ENCODE measurements at regions not wholly inside any gene's neighbourhood (a gene's known extent, or its start where the extent isn't known, plus 50 kb on each side); places are given as distances from the start of the nearest gene placed in this dataset.
"Not testable (repeated sequence)": the region's sequence is repeated elsewhere in the genome, so short reads cannot be mapped to it uniquely, and the experiment has no call there.

DNA sequence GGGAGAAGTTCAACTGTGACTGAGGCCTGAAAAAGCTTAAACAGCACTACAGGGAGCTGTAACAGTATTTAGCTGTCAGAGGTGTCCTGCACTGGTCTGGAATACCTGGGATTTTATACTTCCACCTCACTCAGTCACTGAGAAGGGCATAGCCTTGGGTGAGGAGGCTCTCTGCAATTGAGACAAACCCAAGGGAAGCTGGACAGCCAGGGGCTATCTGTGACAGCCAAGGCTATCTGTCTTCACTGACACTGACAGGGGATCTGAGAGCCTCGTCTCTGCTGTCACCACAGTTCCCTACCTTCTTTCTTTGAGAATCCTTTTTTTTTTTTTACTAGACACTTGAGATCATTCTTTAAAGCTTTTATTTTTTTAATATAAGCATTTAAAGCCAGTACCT is 356.2 kb upstream of the CD180 start:
- Mint-ChIP-seq H3K4me3 (no peak overlapping the region), H3K36me3 (ENCODE audit: low read depth) (no peaks in the 10 kb centered on the region), H3K9me3 (peaks cover 9% of the 10 kb centered on the region), H3K27ac (no peak overlapping the region), H3K27me3 (no peaks in the 10 kb centered on the region), H3K4me1 (ENCODE audit: low read depth) (no peaks in the 10 kb centered on the region)
- intact Hi-C loops (cut with micrococcal nuclease), result no loop called here

- no peak overlapping the region for H3K27ac Mint-ChIP-seq
- H3K4me3 Mint-ChIP-seq, result no peak overlapping the region
- no peaks in the 10 kb centered on the region for H3K4me1 Mint-ChIP-seq (ENCODE audit: low read depth)
- H3K27me3 Mint-ChIP-seq, result no peaks in the 10 kb centered on the region
- intact Hi-C loops (cut with micrococcal nuclease), result loop anchor here (10.0 kb wide), 1 partner anchor 305 kb away; no protein-coding TSS in a partner anchor
- no peaks in the 10 kb centered on the region for H3K36me3 Mint-ChIP-seq (ENCODE audit: low read depth)
- H3K9me3 Mint-ChIP-seq, result peaks cover 17% of the 10 kb centered on the region
Observed at GRCh38 chr5:67549947-67550346, 353.3 kb upstream of the CD180 start.

DNA sequence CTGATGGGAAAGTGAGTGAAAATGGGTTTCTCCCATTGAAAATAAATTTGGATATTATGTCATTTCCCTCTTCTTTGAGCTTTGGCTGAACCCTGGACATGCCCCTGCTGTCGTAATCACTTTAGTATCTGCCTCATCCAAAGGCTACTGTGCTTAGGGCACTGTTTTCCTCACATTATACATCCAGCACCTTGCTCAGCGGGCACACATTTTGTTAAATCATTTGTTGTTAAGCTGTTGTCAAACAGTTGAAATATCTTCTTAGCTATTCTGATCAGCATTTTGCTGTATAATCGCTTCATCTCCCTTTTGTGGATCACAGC is 352.7 kb upstream of the CD180 start:
- Mint-ChIP-seq H3K27ac (no peak overlapping the region), H3K4me1 (ENCODE audit: low read depth) (no peaks in the 10 kb centered on the region), H3K36me3 (ENCODE audit: low read depth) (no peaks in the 10 kb centered on the region), H3K4me3 (no peak overlapping the region), H3K9me3 (peaks cover 20% of the 10 kb centered on the region), H3K27me3 (no peaks in the 10 kb centered on the region)
- intact Hi-C loops (cut with micrococcal nuclease), result loop anchor here (10.0 kb wide), 1 partner anchor 304 kb away; no protein-coding TSS in a partner anchor

DNA sequence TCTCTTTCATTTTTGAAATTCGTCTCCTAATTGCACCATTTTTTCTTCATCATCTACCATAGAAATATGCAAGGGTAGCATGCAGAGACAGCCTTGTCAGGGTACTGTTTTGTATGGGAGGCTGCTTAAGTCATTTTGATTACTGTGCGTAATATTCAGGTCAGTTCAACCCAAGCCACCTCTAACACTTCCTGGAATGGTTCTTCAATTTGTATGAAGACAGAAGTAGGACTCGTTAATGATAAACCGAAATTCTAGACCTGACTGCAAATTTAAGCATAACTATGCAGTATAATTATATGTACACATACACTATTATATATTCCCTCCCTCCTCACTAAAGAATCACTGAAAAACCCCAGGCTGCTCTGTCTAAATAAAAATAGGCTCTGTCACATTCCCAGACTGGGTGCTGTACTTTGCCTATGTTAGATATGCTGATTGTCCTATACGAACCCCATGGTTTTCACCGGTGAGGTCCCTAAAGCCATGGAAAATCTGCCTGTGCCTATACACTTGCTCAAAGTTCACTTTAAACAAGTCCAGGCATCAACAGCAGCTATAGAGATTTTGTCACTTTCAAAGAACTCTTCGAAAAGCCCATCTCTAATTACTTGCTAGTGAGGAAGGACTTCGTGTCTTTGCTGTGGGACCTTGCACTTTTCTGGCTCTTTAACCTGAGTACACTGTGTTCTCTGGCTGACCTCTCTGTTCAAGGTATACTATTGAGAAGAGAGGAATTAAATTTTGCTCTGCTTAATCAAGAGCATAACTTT is 352.1 kb upstream of the CD180 start:
- no peak overlapping the region for H3K27ac Mint-ChIP-seq
- intact Hi-C loops (cut with micrococcal nuclease), result loop anchor here (10.0 kb wide), 1 partner anchor 304 kb away; no protein-coding TSS in a partner anchor

DNA sequence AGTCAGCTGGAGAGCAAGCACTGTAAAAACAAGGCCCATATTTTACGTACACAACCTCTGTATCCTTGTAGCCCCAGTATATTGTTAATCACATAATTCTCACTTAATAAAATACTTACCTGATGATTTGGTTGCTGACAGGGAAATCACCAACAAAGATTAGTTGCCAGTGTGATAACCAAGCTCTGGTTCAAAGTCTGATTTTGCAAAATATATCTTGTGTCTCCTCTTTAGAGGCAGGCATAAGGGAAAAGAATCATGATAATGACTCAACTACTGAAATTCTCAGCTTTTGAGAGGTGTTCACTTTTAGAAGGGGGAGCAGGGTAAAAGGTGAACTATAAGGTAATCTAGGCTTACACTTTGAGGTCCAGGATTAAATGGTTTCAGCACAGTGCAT is 351.1 kb upstream of the CD180 start:
- H3K9me3 Mint-ChIP-seq, result peaks cover 20% of the 10 kb centered on the region
- H3K4me3 Mint-ChIP-seq, result no peak overlapping the region
- H3K36me3 Mint-ChIP-seq (ENCODE audit: low read depth), result no peaks in the 10 kb centered on the region
- H3K27ac Mint-ChIP-seq, result no peak overlapping the region
- H3K4me1 Mint-ChIP-seq (ENCODE audit: low read depth), result peaks cover under 1% of the 10 kb centered on the region
- intact Hi-C loops (cut with micrococcal nuclease), result loop anchor here (10.0 kb wide), 1 partner anchor 303 kb away; no protein-coding TSS in a partner anchor
- no peaks in the 10 kb centered on the region for H3K27me3 Mint-ChIP-seq

More for the DNA sequence above, 352.1 kb upstream of the CD180 start:
- Mint-ChIP-seq H3K4me1 (ENCODE audit: low read depth) (no peaks in the 10 kb centered on the region), H3K27me3 (no peaks in the 10 kb centered on the region), H3K4me3 (no peak overlapping the region), H3K9me3 (peaks cover 20% of the 10 kb centered on the region), H3K36me3 (ENCODE audit: low read depth) (no peaks in the 10 kb centered on the region)

- peaks cover 20% of the 10 kb centered on the region for H3K9me3 Mint-ChIP-seq
- not testable (repeated sequence) for H3K27me3 Mint-ChIP-seq; H3K36me3 Mint-ChIP-seq (ENCODE audit: low read depth); H3K27ac Mint-ChIP-seq; H3K4me3 Mint-ChIP-seq; H3K4me1 Mint-ChIP-seq (ENCODE audit: low read depth)
- intact Hi-C loops (cut with micrococcal nuclease), result loop anchor here (10.0 kb wide), 1 partner anchor 300 kb away; no protein-coding TSS in a partner anchor
Observed at GRCh38 chr5:67544942-67545341, 348.3 kb upstream of the CD180 start.

DNA sequence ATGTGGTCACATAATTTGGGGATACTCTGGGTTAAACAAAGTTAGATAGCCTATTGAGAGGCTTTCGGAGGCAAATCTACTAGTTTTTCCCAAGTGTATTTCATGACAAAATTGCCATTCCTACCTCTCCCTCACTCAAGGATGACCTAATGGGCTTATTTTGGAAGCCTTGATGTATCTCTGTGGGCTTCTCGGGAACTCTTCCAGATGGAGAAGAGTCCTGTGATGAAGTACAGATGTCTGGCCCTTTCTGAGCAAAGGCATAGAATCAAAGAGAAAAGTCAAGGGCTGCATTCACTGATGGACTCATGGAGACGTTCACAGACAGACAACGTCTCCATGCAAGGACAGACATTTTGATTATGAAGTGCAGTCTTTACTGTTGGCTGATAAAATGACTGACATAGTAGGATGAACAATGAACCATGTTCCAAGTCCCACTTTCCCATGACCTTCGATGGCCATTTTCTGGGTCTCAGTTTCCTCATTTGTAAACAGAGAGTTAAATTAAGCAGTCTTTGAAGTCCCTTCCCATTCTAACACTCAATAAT is 347.2 kb upstream of the CD180 start:
- Mint-ChIP-seq H3K4me1 (ENCODE audit: low read depth) (peaks cover 5% of the 10 kb centered on the region), H3K27ac (no peak overlapping the region), H3K9me3 (peaks cover 20% of the 10 kb centered on the region), H3K36me3 (ENCODE audit: low read depth) (no peaks in the 10 kb centered on the region), H3K27me3 (no peaks in the 10 kb centered on the region), H3K4me3 (no peak overlapping the region)
- intact Hi-C loops (cut with micrococcal nuclease), result loop anchor here (10.0 kb wide), 1 partner anchor 299 kb away; no protein-coding TSS in a partner anchor

DNA sequence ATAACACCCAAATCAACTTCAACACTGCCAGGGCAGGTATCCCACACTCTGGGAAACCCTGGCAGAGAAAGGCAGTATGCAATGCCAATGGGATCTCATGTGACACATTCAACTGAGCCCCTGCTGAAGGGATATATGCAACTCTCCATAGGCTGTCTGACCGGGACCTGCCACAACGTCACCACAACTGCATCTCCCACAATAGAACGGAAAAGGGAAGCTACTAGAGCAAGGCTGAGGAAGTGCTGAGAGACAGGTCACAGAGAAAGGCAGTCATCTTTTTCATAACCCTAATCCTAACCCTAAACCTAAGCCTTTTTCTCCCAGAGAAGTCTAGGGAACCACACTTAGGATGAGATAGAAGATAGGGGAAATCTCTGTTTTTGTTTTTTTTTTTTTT is 345.9 kb upstream of the CD180 start:
- no peaks in the 10 kb centered on the region for H3K27me3 Mint-ChIP-seq
- no peak overlapping the region for H3K27ac Mint-ChIP-seq
- H3K4me1 Mint-ChIP-seq (ENCODE audit: low read depth), result peaks cover 5% of the 10 kb centered on the region
- no peaks in the 10 kb centered on the region for H3K36me3 Mint-ChIP-seq (ENCODE audit: low read depth)
- H3K4me3 Mint-ChIP-seq, result no peak overlapping the region
- peaks cover 20% of the 10 kb centered on the region for H3K9me3 Mint-ChIP-seq
- intact Hi-C loops (cut with micrococcal nuclease), result loop anchor here (10.0 kb wide), 1 partner anchor 298 kb away; no protein-coding TSS in a partner anchor

DNA sequence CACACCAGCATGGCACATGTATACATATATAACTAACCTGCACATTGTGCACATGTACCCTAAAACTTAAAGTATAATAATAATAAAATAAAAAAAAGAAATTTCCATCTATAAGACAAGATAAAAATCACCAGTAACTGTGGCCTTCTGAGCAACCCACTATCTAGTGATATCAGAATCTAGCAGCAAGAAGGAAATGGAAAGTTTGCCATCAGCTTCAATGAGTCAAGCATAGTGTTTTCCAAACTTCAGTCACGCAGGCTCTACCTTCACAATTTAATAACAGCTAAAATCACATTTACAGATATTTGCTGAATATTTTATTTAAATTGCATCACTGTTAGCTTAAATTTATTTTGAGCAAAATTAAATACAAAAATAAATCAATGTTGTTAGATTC is 345.3 kb upstream of the CD180 start:
- Mint-ChIP-seq H3K36me3 (ENCODE audit: low read depth) (no peaks in the 10 kb centered on the region), H3K9me3 (peaks cover 20% of the 10 kb centered on the region), H3K4me1 (ENCODE audit: low read depth) (peaks cover 5% of the 10 kb centered on the region), H3K4me3 (no peak overlapping the region), H3K27me3 (no peaks in the 10 kb centered on the region), H3K27ac (no peak overlapping the region)
- intact Hi-C loops (cut with micrococcal nuclease), result loop anchor here (10.0 kb wide), 1 partner anchor 297 kb away; no protein-coding TSS in a partner anchor

- Mint-ChIP-seq H3K36me3 (ENCODE audit: low read depth) (no peaks in the 10 kb centered on the region), H3K4me3 (no peak overlapping the region), H3K9me3 (no peaks in the 10 kb centered on the region), H3K27ac (no peak overlapping the region), H3K4me1 (ENCODE audit: low read depth) (peaks cover 5% of the 10 kb centered on the region), H3K27me3 (no peaks in the 10 kb centered on the region)
- intact Hi-C loops (cut with micrococcal nuclease), result no loop called here
Observed at GRCh38 chr5:67538855-67539506, 342.4 kb upstream of the CD180 start.

GRCh38 chr5:67537439-67538148 is 341.0 kb upstream of the CD180 start:
- H3K4me3 Mint-ChIP-seq, result no peak overlapping the region
- peaks cover 4% of the 10 kb centered on the region for H3K4me1 Mint-ChIP-seq (ENCODE audit: low read depth)
- no peak overlapping the region for H3K27ac Mint-ChIP-seq
- no peaks in the 10 kb centered on the region for H3K36me3 Mint-ChIP-seq (ENCODE audit: low read depth)
- intact Hi-C loops (cut with micrococcal nuclease), result no loop called here
- no peaks in the 10 kb centered on the region for H3K9me3 Mint-ChIP-seq
- H3K27me3 Mint-ChIP-seq, result no peaks in the 10 kb centered on the region

DNA sequence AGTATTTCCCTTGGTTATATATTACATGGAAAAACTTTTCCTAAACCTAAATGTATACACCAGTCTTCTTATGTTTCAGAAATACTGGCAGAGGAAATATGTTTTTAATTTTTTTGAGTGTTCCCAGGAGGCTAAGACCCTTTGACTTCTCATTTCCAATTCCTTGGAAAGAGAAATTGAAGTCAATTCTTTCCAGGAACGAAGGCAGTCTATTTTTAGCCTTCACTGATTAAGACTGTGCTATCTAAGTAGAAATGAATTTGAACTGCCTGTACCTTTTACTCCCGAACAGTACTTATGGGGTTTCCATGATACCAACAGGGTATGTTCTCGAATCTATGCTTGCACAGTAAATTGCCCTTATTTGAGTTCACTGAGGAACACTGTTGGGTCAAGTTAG is 340.3 kb upstream of the CD180 start:
- no peak overlapping the region for H3K27ac Mint-ChIP-seq
- no peaks in the 10 kb centered on the region for H3K36me3 Mint-ChIP-seq (ENCODE audit: low read depth)
- no peaks in the 10 kb centered on the region for H3K27me3 Mint-ChIP-seq
- H3K9me3 Mint-ChIP-seq, result no peaks in the 10 kb centered on the region
- intact Hi-C loops (cut with micrococcal nuclease), result no loop called here
- H3K4me1 Mint-ChIP-seq (ENCODE audit: low read depth), result no peaks in the 10 kb centered on the region
- H3K4me3 Mint-ChIP-seq, result no peak overlapping the region

- intact Hi-C loops (cut with micrococcal nuclease), result no loop called here
- no peaks in the 10 kb centered on the region for H3K9me3 Mint-ChIP-seq
- H3K36me3 Mint-ChIP-seq (ENCODE audit: low read depth), result no peaks in the 10 kb centered on the region
- no peak overlapping the region for H3K4me3 Mint-ChIP-seq
- H3K4me1 Mint-ChIP-seq (ENCODE audit: low read depth), result no peaks in the 10 kb centered on the region
- H3K27me3 Mint-ChIP-seq, result no peaks in the 10 kb centered on the region
- H3K27ac Mint-ChIP-seq, result no peak overlapping the region
Observed at GRCh38 chr5:67530609-67531255, 334.1 kb upstream of the CD180 start.
